BJ (cell line): ENCODE measurements at regions not wholly inside any gene's neighbourhood (a gene's known extent, or its start where the extent isn't known, plus 50 kb on each side); places are given as distances from the start of the nearest gene placed in this dataset.

Experiments used
- CTCF ChIA-PET: fragments of 350-600 bp; formaldehyde crosslinking; extraction: SDS; loops from one replicate; lab custom pipeline; 2021; ENCODE audit warnings: antibody characterized with exemption, inconsistent platforms; lab: Yijun Ruan, JAX
- POLR2A ChIA-PET: fragments of 300-600 bp; sonication (Branson Sonifier 250); formaldehyde crosslinking; extraction: SDS; loops from one replicate; lab custom pipeline; 2021; ENCODE audit warnings: antibody characterized with exemption; lab: Charles Lee
- DNase-seq: peaks from one replicate; pipeline ENCODE4 v3.0.0-alpha.2; 2011; ENCODE audit warnings: low read depth
- H3K27me3 ChIP-seq: 2 replicates; pipeline ENCODE4 v1.6.0; 2011; ENCODE audit warnings: low read length; ENCODE audit not compliant: control insufficient read depth, insufficient read depth
- H3K36me3 ChIP-seq: 2 replicates; pipeline ENCODE4 v1.5.1; 2011; ENCODE audit warnings: low read length; ENCODE audit not compliant: control insufficient read depth, insufficient read depth
- H3K4me3 ChIP-seq: 2 replicates; pipeline ENCODE4 v1.5.1; 2011; ENCODE audit warnings: low read depth, mild to moderate bottlenecking, control low read depth, low read length
- CTCF ChIP-seq: IDR thresholded peaks from 2 replicates; pipeline ENCODE4 v1.5.1; 2011; ENCODE audit warnings: low read depth, mild to moderate bottlenecking, control low read depth, inconsistent platforms, low read length, moderate library complexity; ENCODE audit not compliant: insufficient read depth

- CTCF ChIA-PET = no interaction called here
Measured at GRCh38 chr2:49861821-49862220, 707.5 kb upstream of the FSHR start.

GRCh38 chr2:49860834-49861233 is 706.5 kb upstream of the FSHR start:
- Histone ChIP-seq H3K36me3 (no peaks in the 10 kb centered on the region), H3K4me3 (no peak overlapping the region), H3K27me3 (no peaks in the 10 kb centered on the region)
- CTCF ChIA-PET = no interaction called here
- no peak for TF ChIP-seq CTCF
- no peak for DNase-seq
- POLR2A ChIA-PET = no interaction called here

More at GRCh38 chr2:49861821-49862220, 707.5 kb upstream of the FSHR start:
- no peak for TF ChIP-seq CTCF
- H3K36me3 ChIP-seq = no peaks in the 10 kb centered on the region
- POLR2A ChIA-PET = no interaction called here
- no peaks in the 10 kb centered on the region for H3K27me3 ChIP-seq
- no peak for DNase-seq
- no peak overlapping the region for H3K4me3 ChIP-seq

- no peaks in the 10 kb centered on the region for H3K36me3 ChIP-seq
- ChIA-PET POLR2A (no interaction called here), CTCF (no interaction called here)
- DNase-seq = no peak
- no peaks in the 10 kb centered on the region for H3K27me3 ChIP-seq
- no peak overlapping the region for H3K4me3 ChIP-seq
- TF ChIP-seq CTCF = no peak
Measured at GRCh38 chr2:49860170-49860569, 705.9 kb upstream of the FSHR start.

GRCh38 chr2:49858657-49859056 is 704.3 kb upstream of the FSHR start:
- H3K27me3 ChIP-seq = no peaks in the 10 kb centered on the region
- no peak for TF ChIP-seq CTCF
- POLR2A ChIA-PET = no interaction called here
- DNase-seq = no peak
- CTCF ChIA-PET = no interaction called here
- H3K4me3 ChIP-seq = no peak overlapping the region
- H3K36me3 ChIP-seq = no peaks in the 10 kb centered on the region

GRCh38 chr2:49858113-49858490 is 703.8 kb upstream of the FSHR start:
- ChIA-PET CTCF (no interaction called here), POLR2A (no interaction called here)
- no peak for TF ChIP-seq CTCF
- Histone ChIP-seq H3K27me3 (no peaks in the 10 kb centered on the region), H3K36me3 (no peaks in the 10 kb centered on the region), H3K4me3 (no peak overlapping the region)
- no peak for DNase-seq
